HepG2 (cell line): ENCODE measurements at regions not wholly inside any gene's neighbourhood (a gene's known extent, or its start where the extent isn't known, plus 50 kb on each side); places are given as distances from the start of the nearest gene placed in this dataset.
"Not testable (repeated sequence)": the region's sequence is repeated elsewhere in the genome, so short reads cannot be mapped to it uniquely, and the experiment has no call there.

Source experiments
- ETS1 ChIP-seq: sonication (generic); formaldehyde crosslinking; IDR thresholded peaks from 2 replicates; pipeline ENCODE4 v1.4.0; 2020; ENCODE audit warnings: missing genetic modification reagents
- GATAD2A ChIP-seq: IDR thresholded peaks from 2 replicates; pipeline ENCODE4 v1.6.1; 2016

- not testable (repeated sequence) for TF ChIP-seq GATAD2A, ETS1 (CRISPR knock-in tag)
Observed at GRCh38 chr1:146881096-146881495, 57.0 kb upstream of the NBPF12 start.
